SK-N-SH treated with all-trans-retinoic acid at 6 μM for 48 hours (cell line): ENCODE measurements at regions not wholly inside any gene's neighbourhood (a gene's known extent, or its start where the extent isn't known, plus 50 kb on each side); places are given as distances from the start of the nearest gene placed in this dataset.

Source experiments
- ATAC-seq: fragments of 200-7000 bp; cut with Tn5 transposase; 3 replicates; pipeline ENCODE4 v1.9.1; 2020; ENCODE audit warnings: mild to moderate bottlenecking, moderate library complexity
- ARNTL ChIP-seq: fragments of 450-650 bp; formaldehyde crosslinking; IDR thresholded peaks from 2 replicates; pipeline ENCODE4 v1.5.0; 2020; ENCODE audit warnings: low read depth, mild to moderate bottlenecking, moderate library complexity, borderline replicate concordance
- BACH2 ChIP-seq: fragments of 250-450 bp; sonication (Bioruptor Pico); IDR thresholded peaks from 2 replicates; pipeline ENCODE4 v1.9.0; 2021; ENCODE audit warnings: mild to moderate bottlenecking, borderline replicate concordance
- ESRRG ChIP-seq: fragments of 250-450 bp; sonication (Bioruptor Pico); IDR thresholded peaks from 2 replicates; pipeline ENCODE4 v1.6.1; 2021; ENCODE audit warnings: mild to moderate bottlenecking
- GLIS3 ChIP-seq: fragments of 250-450 bp; sonication (Bioruptor Pico); IDR thresholded peaks from 2 replicates; pipeline ENCODE4 v1.5.0; 2020; ENCODE audit warnings: mild to moderate bottlenecking, moderate library complexity
- ISL1 ChIP-seq: fragments of 250-450 bp; sonication (Bioruptor Pico); IDR thresholded peaks from 2 replicates; pipeline ENCODE4 v2.1.2; 2022; ENCODE audit warnings: mild to moderate bottlenecking, moderate library complexity
- OSR1 ChIP-seq: fragments of 250-450 bp; sonication (Bioruptor Pico); IDR thresholded peaks from 2 replicates; pipeline ENCODE4 v1.8.0; 2022; ENCODE audit warnings: moderate library complexity, mild to moderate bottlenecking, inconsistent platforms
- POU6F1 ChIP-seq: fragments of 250-450 bp; sonication (Bioruptor Pico); IDR thresholded peaks from 2 replicates; pipeline ENCODE4 v1.8.0; 2021; ENCODE audit warnings: low read depth, mild to moderate bottlenecking, moderate library complexity, borderline replicate concordance
- PPARA ChIP-seq: fragments of 250-450 bp; sonication (Bioruptor Pico); IDR thresholded peaks from 2 replicates; pipeline ENCODE4 v1.5.0; 2020; ENCODE audit warnings: mild to moderate bottlenecking, borderline replicate concordance
- RARB ChIP-seq: fragments of 250-450 bp; sonication (Bioruptor Pico); IDR thresholded peaks from 2 replicates; pipeline ENCODE4 v1.8.0; 2021; ENCODE audit warnings: mild to moderate bottlenecking, moderate library complexity
- SNAI2 ChIP-seq: fragments of 250-450 bp; sonication (Bioruptor Pico); IDR thresholded peaks from 2 replicates; pipeline ENCODE4 v1.5.0; 2020; ENCODE audit warnings: mild to moderate bottlenecking, moderate library complexity
- TCF4 ChIP-seq: fragments of 250-450 bp; sonication (Bioruptor Pico); IDR thresholded peaks from 2 replicates; pipeline ENCODE4 v1.8.0; 2021; ENCODE audit warnings: mild to moderate bottlenecking, moderate library complexity, borderline replicate concordance
- TOX ChIP-seq: fragments of 250-450 bp; sonication (Bioruptor Pico); IDR thresholded peaks from 2 replicates; pipeline ENCODE4 v1.8.0; 2021; ENCODE audit warnings: mild to moderate bottlenecking, moderate library complexity, borderline replicate concordance
- ZC3H10 ChIP-seq: fragments of 250-450 bp; sonication (Bioruptor Pico); IDR thresholded peaks from 2 replicates; pipeline ENCODE4 v1.5.1; 2021; ENCODE audit warnings: mild to moderate bottlenecking, moderate library complexity
- ZFP3 ChIP-seq: fragments of 250-450 bp; sonication (Bioruptor Pico); IDR thresholded peaks from 2 replicates; pipeline ENCODE4 v1.5.0; 2020; ENCODE audit warnings: mild to moderate bottlenecking, moderate library complexity
- ZFP30 ChIP-seq: fragments of 450-650 bp; formaldehyde crosslinking; IDR thresholded peaks from 2 replicates; pipeline ENCODE4 v1.5.0; 2022; ENCODE audit warnings: mild to moderate bottlenecking, moderate library complexity
- ZNF565 ChIP-seq: fragments of 450-650 bp; formaldehyde crosslinking; conservative IDR thresholded peaks from 2 replicates; pipeline ENCODE4 v1.5.0; 2020; ENCODE audit warnings: low read depth, mild to moderate bottlenecking, moderate library complexity
- ZNF70 ChIP-seq: fragments of 450-650 bp; formaldehyde crosslinking; IDR thresholded peaks from 2 replicates; pipeline ENCODE4 v1.5.0; 2020; ENCODE audit warnings: mild to moderate bottlenecking, moderate library complexity
- TF ChIP-seq, protein P1 (sequence below): fragments of 250-450 bp; sonication (Bioruptor Pico); IDR thresholded peaks from 2 replicates; pipeline ENCODE4 v1.5.1; 2020; ENCODE audit warnings: low read depth, mild to moderate bottlenecking, moderate library complexity
- TF ChIP-seq, protein P2 (sequence below): fragments of 250-450 bp; sonication (Bioruptor Pico); IDR thresholded peaks from 2 replicates; pipeline ENCODE4 v1.5.0; 2020; ENCODE audit warnings: mild to moderate bottlenecking, moderate library complexity
- TF ChIP-seq, protein P3 (sequence below): fragments of 250-450 bp; sonication (Bioruptor Pico); IDR thresholded peaks from 2 replicates; pipeline ENCODE4 v1.8.0; 2020; ENCODE audit warnings: mild to moderate bottlenecking, moderate library complexity, borderline replicate concordance
- TF ChIP-seq, protein P4 (sequence below): fragments of 250-450 bp; sonication (Bioruptor Pico); IDR thresholded peaks from 2 replicates; pipeline ENCODE4 v1.5.1; 2021; ENCODE audit warnings: mild to moderate bottlenecking, moderate library complexity

- TF ChIP-seq ESRRG (CRISPR knock-in tag) (no peak), ZNF565 (no peak), PPARA (CRISPR knock-in tag) (no peak), ZFP30 (CRISPR knock-in tag) (no peak), ZNF70 (no peak), BACH2 (CRISPR knock-in tag) (no peak), ZFP3 (CRISPR knock-in tag) (no peak), RARB (CRISPR knock-in tag) (no peak), ISL1 (CRISPR knock-in tag) (no peak), POU6F1 (CRISPR knock-in tag) (no peak), TOX (CRISPR knock-in tag) (no peak), OSR1 (CRISPR knock-in tag) (no peak)
- TF ChIP-seq, protein P1, sequence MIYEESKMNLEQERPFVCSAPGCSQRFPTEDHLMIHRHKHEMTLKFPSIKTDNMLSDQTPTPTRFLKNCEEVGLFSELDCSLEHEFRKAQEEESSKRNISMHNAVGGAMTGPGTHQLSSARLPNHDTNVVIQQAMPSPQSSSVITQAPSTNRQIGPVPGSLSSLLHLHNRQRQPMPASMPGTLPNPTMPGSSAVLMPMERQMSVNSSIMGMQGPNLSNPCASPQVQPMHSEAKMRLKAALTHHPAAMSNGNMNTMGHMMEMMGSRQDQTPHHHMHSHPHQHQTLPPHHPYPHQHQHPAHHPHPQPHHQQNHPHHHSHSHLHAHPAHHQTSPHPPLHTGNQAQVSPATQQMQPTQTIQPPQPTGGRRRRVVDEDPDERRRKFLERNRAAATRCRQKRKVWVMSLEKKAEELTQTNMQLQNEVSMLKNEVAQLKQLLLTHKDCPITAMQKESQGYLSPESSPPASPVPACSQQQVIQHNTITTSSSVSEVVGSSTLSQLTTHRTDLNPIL (CRISPR knock-in tag) = no peak
- TF ChIP-seq, protein P2, sequence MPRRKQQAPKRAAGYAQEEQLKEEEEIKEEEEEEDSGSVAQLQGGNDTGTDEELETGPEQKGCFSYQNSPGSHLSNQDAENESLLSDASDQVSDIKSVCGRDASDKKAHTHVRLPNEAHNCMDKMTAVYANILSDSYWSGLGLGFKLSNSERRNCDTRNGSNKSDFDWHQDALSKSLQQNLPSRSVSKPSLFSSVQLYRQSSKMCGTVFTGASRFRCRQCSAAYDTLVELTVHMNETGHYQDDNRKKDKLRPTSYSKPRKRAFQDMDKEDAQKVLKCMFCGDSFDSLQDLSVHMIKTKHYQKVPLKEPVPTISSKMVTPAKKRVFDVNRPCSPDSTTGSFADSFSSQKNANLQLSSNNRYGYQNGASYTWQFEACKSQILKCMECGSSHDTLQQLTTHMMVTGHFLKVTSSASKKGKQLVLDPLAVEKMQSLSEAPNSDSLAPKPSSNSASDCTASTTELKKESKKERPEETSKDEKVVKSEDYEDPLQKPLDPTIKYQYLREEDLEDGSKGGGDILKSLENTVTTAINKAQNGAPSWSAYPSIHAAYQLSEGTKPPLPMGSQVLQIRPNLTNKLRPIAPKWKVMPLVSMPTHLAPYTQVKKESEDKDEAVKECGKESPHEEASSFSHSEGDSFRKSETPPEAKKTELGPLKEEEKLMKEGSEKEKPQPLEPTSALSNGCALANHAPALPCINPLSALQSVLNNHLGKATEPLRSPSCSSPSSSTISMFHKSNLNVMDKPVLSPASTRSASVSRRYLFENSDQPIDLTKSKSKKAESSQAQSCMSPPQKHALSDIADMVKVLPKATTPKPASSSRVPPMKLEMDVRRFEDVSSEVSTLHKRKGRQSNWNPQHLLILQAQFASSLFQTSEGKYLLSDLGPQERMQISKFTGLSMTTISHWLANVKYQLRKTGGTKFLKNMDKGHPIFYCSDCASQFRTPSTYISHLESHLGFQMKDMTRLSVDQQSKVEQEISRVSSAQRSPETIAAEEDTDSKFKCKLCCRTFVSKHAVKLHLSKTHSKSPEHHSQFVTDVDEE (CRISPR knock-in tag) = no peak
- TF ChIP-seq, protein P3, sequence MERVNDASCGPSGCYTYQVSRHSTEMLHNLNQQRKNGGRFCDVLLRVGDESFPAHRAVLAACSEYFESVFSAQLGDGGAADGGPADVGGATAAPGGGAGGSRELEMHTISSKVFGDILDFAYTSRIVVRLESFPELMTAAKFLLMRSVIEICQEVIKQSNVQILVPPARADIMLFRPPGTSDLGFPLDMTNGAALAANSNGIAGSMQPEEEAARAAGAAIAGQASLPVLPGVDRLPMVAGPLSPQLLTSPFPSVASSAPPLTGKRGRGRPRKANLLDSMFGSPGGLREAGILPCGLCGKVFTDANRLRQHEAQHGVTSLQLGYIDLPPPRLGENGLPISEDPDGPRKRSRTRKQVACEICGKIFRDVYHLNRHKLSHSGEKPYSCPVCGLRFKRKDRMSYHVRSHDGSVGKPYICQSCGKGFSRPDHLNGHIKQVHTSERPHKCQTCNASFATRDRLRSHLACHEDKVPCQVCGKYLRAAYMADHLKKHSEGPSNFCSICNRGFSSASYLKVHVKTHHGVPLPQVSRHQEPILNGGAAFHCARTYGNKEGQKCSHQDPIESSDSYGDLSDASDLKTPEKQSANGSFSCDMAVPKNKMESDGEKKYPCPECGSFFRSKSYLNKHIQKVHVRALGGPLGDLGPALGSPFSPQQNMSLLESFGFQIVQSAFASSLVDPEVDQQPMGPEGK (CRISPR knock-in tag) = no peak
- ATAC-seq = no peak
These were observed 316.1 kb downstream of the COG6 start for GRCh38 chr13:39971526-39971925.

DNA sequence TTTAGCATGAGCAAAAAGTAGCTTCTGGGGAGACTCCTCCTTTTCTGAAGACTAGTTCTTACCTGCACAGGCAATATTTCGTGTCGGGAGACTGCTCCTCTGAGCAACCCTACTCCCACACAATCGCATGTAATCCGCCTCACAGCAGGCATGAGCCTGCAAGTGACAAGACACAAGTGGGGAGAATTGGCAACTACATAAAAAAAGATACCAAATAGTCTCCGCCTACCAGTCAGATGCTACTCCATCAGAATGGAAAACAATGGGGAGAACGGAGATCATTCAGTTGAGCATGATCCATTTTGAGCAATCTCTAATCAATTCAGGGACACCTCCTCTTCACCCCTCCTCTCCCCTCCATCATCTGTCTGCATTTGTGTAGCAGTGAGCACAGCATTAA, 321.0 kb downstream of the COG6 start:
- TF ChIP-seq OSR1 (CRISPR knock-in tag) (no peak), RARB (CRISPR knock-in tag) (no peak), ZNF565 (no peak), ISL1 (CRISPR knock-in tag) (no peak), BACH2 (CRISPR knock-in tag) (no peak)
- TF ChIP-seq, protein P3 (CRISPR knock-in tag) = no peak
- no peak for ATAC-seq

GRCh38 chr13:39981056-39981455, 325.6 kb downstream of the COG6 start:
- TF ChIP-seq POU6F1 (CRISPR knock-in tag) = no peak
- no peak for TF ChIP-seq ARNTL (CRISPR knock-in tag)
- TF ChIP-seq, protein P3 (CRISPR knock-in tag) = no peak
- no peak for TF ChIP-seq ZC3H10 (CRISPR knock-in tag)
- TF ChIP-seq BACH2 (CRISPR knock-in tag) = no peak
- TF ChIP-seq GLIS3 (CRISPR knock-in tag) = no peak
- no peak for TF ChIP-seq RARB (CRISPR knock-in tag)
- no peak for TF ChIP-seq SNAI2
- TF ChIP-seq TCF4 = no peak
- TF ChIP-seq, protein P4, sequence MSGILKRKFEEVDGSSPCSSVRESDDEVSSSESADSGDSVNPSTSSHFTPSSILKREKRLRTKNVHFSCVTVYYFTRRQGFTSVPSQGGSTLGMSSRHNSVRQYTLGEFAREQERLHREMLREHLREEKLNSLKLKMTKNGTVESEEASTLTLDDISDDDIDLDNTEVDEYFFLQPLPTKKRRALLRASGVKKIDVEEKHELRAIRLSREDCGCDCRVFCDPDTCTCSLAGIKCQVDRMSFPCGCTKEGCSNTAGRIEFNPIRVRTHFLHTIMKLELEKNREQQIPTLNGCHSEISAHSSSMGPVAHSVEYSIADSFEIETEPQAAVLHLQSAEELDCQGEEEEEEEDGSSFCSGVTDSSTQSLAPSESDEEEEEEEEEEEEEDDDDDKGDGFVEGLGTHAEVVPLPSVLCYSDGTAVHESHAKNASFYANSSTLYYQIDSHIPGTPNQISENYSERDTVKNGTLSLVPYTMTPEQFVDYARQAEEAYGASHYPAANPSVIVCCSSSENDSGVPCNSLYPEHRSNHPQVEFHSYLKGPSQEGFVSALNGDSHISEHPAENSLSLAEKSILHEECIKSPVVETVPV = no peak
- TF ChIP-seq ISL1 (CRISPR knock-in tag) = no peak
- no peak for ATAC-seq
